ENCODE measurements at regions not wholly inside any gene's neighbourhood (a gene's known extent, or its start where the extent isn't known, plus 50 kb on each side); places are given as distances from the start of the nearest gene placed in this dataset.
A peak's percentile ranks its signal among the peaks of the same experiment; 100 is the strongest.

- no peak for TF ChIP-seq CTCF (IDR thresholded peaks at IDR 0.05; ENCODE audit: control insufficient read depth, extremely low read depth, insufficient read depth)
- H3K4me3 ChIP-seq (ENCODE audit: low read depth, low read length), result no peak overlapping the region
These were observed 115.6 kb upstream of the TLL1 start for GRCh38 chr4:165757451-165757850.

GRCh38 chr4:165758086-165758485, 115.0 kb upstream of the TLL1 start:
- no peak overlapping the region for H3K4me3 ChIP-seq (ENCODE audit: low read depth, low read length)
- no peak for TF ChIP-seq CTCF (IDR thresholded peaks at IDR 0.05; ENCODE audit: control insufficient read depth, extremely low read depth, insufficient read depth)
- no peak for DNase-seq (ENCODE audit: low read depth)

More at GRCh38 chr4:165757451-165757850, 115.6 kb upstream of the TLL1 start:
- DNase-seq (ENCODE audit: low read depth), result no peak

GRCh38 chr4:165760182-165760581, 112.9 kb upstream of the TLL1 start:
- no peak overlapping the region for H3K4me3 ChIP-seq (ENCODE audit: low read depth, low read length)
- DNase-seq (ENCODE audit: low read depth), result no peak
- TF ChIP-seq CTCF (IDR thresholded peaks at IDR 0.05; ENCODE audit: control insufficient read depth, extremely low read depth, insufficient read depth), result no peak

- TF ChIP-seq CTCF (IDR thresholded peaks at IDR 0.05; ENCODE audit: control insufficient read depth, extremely low read depth, insufficient read depth), result no peak
- DNase-seq (ENCODE audit: low read depth), result no peak
- H3K4me3 ChIP-seq (ENCODE audit: low read depth, low read length), result no peak overlapping the region
These were observed 111.1 kb upstream of the TLL1 start for GRCh38 chr4:165761963-165762362.

- TF ChIP-seq CTCF (IDR thresholded peaks at IDR 0.05; ENCODE audit: control insufficient read depth, extremely low read depth, insufficient read depth), result no peak
- no peak for DNase-seq (ENCODE audit: low read depth)
- no peak overlapping the region for H3K4me3 ChIP-seq (ENCODE audit: low read depth, low read length)
These were observed 109.4 kb upstream of the TLL1 start for GRCh38 chr4:165763640-165764039.

GRCh38 chr4:165765053-165765452, 108.0 kb upstream of the TLL1 start:
- DNase-seq (ENCODE audit: low read depth), result peak; percentile 70
- no peak for TF ChIP-seq CTCF (IDR thresholded peaks at IDR 0.05; ENCODE audit: control insufficient read depth, extremely low read depth, insufficient read depth)
- no peak overlapping the region for H3K4me3 ChIP-seq (ENCODE audit: low read depth, low read length)

GRCh38 chr4:165766018-165766417, 107.0 kb upstream of the TLL1 start:
- no peak overlapping the region for H3K4me3 ChIP-seq (ENCODE audit: low read depth, low read length)
- TF ChIP-seq CTCF (IDR thresholded peaks at IDR 0.05; ENCODE audit: control insufficient read depth, extremely low read depth, insufficient read depth), result no peak
- no peak for DNase-seq (ENCODE audit: low read depth)

Data from LNCaP clone FGC (cell line).